HG02852 (cell line): ENCODE measurements at regions not wholly inside any gene's neighbourhood (a gene's known extent, or its start where the extent isn't known, plus 50 kb on each side); places are given as distances from the start of the nearest gene placed in this dataset.
"Not testable (repeated sequence)": the region's sequence is repeated elsewhere in the genome, so short reads cannot be mapped to it uniquely, and the experiment has no call there.

Source experiments
- ATAC-seq: cut with Tn5 transposase; IDR thresholded peaks from one replicate; pipeline ENCODE4 v1.9.1; 2021; ENCODE audit warnings: mild to moderate bottlenecking, moderate library complexity; ENCODE audit not compliant: unreplicated experiment

- ATAC-seq = no peak
These were observed 264.7 kb downstream of the RNF152 start for GRCh38 chr18:61628085-61628484.

DNA sequence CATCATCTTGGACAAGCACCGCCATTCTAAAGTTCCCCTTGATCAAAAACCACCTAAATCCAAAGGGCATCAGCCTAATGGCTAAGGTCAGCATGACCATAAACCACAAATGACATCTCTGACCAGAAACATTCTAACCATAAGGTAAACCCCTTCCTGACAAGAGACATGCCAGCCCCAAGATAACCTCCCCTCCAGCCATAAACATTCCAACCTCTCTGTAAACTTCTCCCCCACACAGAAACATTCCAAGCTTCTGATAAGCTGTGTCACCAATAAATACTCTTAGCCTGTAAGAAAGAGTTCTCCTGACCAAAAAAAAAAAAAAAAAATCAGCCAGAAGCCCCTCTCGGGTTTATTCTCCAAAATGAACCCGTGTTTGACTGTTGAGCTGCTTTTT, 268.2 kb downstream of the RNF152 start:
- ATAC-seq = not testable (repeated sequence)

DNA sequence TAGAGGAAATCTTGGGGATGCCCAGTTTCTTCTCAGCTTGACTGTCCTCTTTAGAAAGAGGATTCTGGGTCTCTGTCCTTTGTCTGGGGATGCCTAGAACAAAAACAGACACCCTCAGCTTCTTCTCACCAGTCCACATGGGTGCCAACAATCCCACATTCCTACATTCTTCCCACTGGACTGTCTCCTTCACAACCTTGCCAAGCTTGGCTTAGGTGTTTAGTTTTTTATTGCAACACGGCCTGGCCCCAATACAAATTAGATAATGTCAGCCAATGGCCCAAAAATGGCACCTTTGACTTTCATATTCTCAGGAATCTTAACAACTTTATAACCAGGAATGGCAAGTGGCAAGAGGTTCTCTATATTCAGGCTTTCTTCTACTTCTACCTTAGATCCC, 273.0 kb downstream of the RNF152 start:
- no peak for ATAC-seq

GRCh38 chr18:61618816-61619215, 274.0 kb downstream of the RNF152 start:
- ATAC-seq = no peak

DNA sequence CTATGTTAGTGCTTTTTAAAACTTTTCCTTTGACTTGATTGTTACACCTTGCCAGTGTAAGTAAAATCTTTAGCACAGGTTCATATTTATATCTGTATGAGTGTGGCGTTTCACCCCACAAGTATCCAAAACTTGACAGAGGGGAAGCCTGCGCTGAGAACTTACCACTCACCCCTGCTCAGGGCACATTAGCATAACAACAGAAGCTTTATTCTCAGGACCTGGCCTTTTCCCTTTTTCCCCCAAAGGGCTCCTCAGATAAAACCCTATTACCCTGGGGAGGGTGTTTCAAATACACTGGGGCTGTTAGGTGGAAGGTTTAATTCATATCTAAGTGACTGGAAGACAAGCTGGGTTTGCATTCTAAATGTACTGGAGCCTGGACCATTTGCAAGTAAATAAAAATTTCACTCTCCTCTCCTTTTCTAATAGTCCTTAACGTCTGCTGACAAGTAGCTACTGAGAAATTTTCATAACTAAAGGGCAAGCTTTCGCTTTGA, 276.6 kb downstream of the RNF152 start:
- ATAC-seq = no peak

- ATAC-seq = no peak
These were observed 279.3 kb downstream of the CDH20 start for GRCh38 chr18:61612517-61612916.

GRCh38 chr18:61609131-61609530, 275.9 kb downstream of the CDH20 start:
- ATAC-seq = no peak

DNA sequence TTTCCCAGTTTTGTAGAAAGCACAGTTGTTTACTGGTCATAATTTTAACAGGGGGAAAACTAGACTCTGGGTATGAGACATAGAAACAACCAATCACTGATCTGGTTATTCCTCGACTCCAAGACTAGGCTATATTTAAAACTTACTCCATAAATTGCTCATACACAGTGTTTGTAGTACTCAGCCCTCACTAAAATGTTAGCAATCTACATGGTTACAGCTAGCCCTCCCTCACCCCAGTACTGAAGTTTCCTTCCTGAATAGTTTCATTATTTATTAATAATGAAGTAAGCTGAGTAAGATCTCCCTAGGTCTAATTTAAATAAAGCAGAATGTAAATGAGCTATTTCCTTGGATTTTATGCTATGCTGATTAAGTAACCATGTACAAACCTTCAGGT, 275.1 kb downstream of the CDH20 start:
- no peak for ATAC-seq

DNA sequence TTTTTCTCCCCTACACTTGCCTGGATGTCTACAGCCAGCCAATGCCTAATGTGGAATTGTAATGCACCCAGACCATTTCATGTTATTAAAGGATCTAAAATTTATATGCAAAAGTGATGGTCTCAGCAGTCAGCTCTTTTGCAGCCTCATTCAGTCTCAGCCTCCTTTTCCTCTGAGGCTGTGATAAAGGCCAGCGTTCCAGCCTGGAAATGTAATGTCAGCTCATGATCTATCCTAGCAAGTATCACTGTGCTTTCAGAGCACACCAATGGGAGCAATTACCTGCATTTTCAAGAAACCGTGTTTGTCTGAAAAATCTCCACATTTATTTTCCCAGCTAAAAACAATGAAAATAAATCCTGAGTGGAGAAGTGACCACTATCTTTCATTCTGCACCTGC, 274.6 kb downstream of the CDH20 start:
- ATAC-seq = no peak

GRCh38 chr18:61606759-61607158, 273.5 kb downstream of the CDH20 start:
- no peak for ATAC-seq

GRCh38 chr18:61606068-61606660, 272.9 kb downstream of the CDH20 start:
- ATAC-seq = no peak

DNA sequence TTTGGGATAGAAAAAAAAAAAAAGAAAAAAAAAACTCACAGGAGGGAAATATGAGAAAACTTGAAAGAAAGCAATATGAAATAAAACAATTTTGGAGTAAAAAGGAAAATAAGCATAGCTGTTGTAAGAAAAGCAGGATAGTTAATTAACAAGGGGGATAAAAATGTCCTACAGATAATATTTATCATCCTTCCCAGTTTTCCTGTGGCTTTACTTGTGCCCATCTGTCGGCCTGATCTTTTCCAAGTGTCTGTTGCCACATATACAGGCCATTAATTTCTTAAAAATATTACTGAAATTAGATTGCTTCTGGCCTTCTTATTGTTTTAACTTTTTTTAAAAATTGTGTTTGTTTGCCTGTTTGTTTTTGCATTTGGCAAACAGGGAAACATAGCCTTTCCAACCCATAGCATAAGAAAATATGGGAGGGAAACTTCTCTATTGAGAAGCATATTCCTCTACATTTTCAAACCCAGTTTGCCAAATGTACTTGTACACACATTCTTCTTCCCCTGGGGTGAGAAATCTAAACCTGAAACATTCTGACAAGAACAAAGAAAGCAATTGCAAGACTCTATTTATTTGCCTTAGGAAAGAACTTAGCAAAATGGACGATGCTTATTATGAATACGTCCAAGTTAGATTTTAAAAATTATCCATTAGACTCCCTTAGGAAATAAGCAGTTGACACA, 272.3 kb downstream of the CDH20 start:
- no peak for ATAC-seq
